Caco-2 (cell line): ENCODE measurements at regions not wholly inside any gene's neighbourhood (a gene's known extent, or its start where the extent isn't known, plus 50 kb on each side); places are given as distances from the start of the nearest gene placed in this dataset.

Source experiments
- BruUV-seq: library from RNA; stranded (reverse); fragments of 400-500 nt; replicated peaks from 2 replicates; lab custom pipeline; 2021; lab: Mats Ljungman, UMichigan
- CTCF ChIA-PET: fragments of 300-600 bp; sonication (Branson Sonifier 250); formaldehyde crosslinking; loops from one replicate; lab custom pipeline; 2022; ENCODE audit warnings: antibody characterized with exemption; lab: Charles Lee
- POLR2A ChIA-PET: fragments of 300-600 bp; sonication (Branson Sonifier 250); formaldehyde crosslinking; loops from one replicate; lab custom pipeline; 2022; ENCODE audit warnings: antibody characterized with exemption; lab: Charles Lee
- DNase-seq, 2 experiments: peaks; one replicate each; pipeline versions ENCODE4 v3.0.0 to v3.0.0-alpha.2; 2020 to 2022
- H3K27me3 ChIP-seq: replicated peaks from 2 replicates; pipeline ENCODE4 v1.6.0; 2011; ENCODE audit warnings: low read length; ENCODE audit not compliant: control insufficient read depth, insufficient read depth
- H3K36me3 ChIP-seq: 2 replicates; pipeline ENCODE4 v1.5.1; 2011; ENCODE audit warnings: low read length; ENCODE audit not compliant: control insufficient read depth, insufficient read depth
- H3K4me1 ChIP-seq: fragments of 250-450 bp; sonication (Bioruptor Pico); 2 replicates; pipeline ENCODE4 v1.5.1; 2020; ENCODE audit warnings: mild to moderate bottlenecking
- H3K4me3 ChIP-seq: 2 replicates; pipeline ENCODE4 v1.5.1; 2011; ENCODE audit warnings: low read depth, mild to moderate bottlenecking, control low read depth, low read length
- H3K9me3 ChIP-seq: fragments of 250-450 bp; sonication (Bioruptor Pico); 2 replicates; pipeline ENCODE4 v1.5.1; 2020; ENCODE audit warnings: mild to moderate bottlenecking, moderate library complexity
- H3K27ac Mint-ChIP-seq: one replicate; pipeline ENCODE4 v1.8.0; 2022; ENCODE audit warnings: mixed read lengths; ENCODE audit not compliant: unreplicated experiment
- H3K27me3 Mint-ChIP-seq: one replicate; pipeline ENCODE4 v1.8.0; 2022; ENCODE audit warnings: mixed read lengths; ENCODE audit not compliant: insufficient read depth, unreplicated experiment
- H3K36me3 Mint-ChIP-seq: one replicate; pipeline ENCODE4 v1.8.0; 2022; ENCODE audit warnings: mild to moderate bottlenecking, mixed read lengths; ENCODE audit not compliant: insufficient read depth, unreplicated experiment
- H3K4me1 Mint-ChIP-seq: one replicate; pipeline ENCODE4 v1.8.0; 2022; ENCODE audit warnings: low read depth, mixed read lengths; ENCODE audit not compliant: unreplicated experiment
- H3K4me3 Mint-ChIP-seq: one replicate; pipeline ENCODE4 v1.8.0; 2022; ENCODE audit warnings: mild to moderate bottlenecking, moderate library complexity, mixed read lengths; ENCODE audit not compliant: unreplicated experiment
- H3K9me3 Mint-ChIP-seq: one replicate; pipeline ENCODE4 v1.8.0; 2022; ENCODE audit warnings: mixed read lengths; ENCODE audit not compliant: unreplicated experiment
- CTCF ChIP-seq, 2 experiments: fragments of 200-600 bp in 1 of 2; IDR thresholded peaks; 1 replicate in 1 of 2; 2 replicates in 1 of 2; pipeline versions ENCODE4 v1.5.1 to v1.8.0; 2011 to 2022; ENCODE audit warnings: antibody characterized with exemption in 1 of 2, control low read depth in 1 of 2, inconsistent platforms in 1 of 2, low read depth in 1 of 2, low read length in 1 of 2, mild to moderate bottlenecking in 1 of 2, moderate library complexity in 1 of 2; ENCODE audit not compliant: insufficient read depth in 1 of 2, severe bottlenecking in 1 of 2, unreplicated experiment in 1 of 2
- intact Hi-C: fragments of 100-400 bp; cut with micrococcal nuclease; formaldehyde crosslinking; loops from one replicate; pipeline ENCODE4 v1.10.0; 2022; ENCODE audit not compliant: unreplicated experiment

DNA sequence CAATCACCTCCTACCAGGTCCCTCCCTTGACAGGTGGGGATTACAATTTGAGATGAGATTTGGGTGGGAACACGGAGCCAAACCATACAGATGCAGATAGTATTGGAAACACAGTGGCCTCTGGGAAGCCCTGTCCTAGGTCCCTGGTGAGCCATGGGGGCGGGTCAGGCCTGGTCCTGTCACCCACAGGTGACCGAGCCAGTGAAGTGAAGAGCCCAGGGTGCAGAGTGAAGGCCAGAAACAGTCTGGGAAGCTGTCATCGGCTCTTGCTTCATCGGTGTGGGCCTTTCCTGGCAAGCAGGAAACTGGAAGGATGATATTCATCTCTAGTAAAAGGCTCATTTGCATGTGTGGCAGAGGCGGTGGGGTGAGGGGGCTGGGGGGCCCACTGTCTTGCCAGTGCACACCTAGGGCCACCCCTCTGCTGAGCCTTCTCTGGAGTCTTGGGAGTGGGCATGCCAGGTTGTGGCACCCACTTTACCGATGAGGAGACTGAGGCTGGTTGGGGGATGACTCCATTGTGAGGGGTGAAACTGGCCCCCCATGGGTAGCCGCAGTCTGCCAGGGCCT lies 290.6 kb downstream of the NDUFA10 start:
- Mint-ChIP-seq H3K4me3 (no peak overlapping the region), H3K27ac (no peak overlapping the region), H3K27me3 (peaks cover 6% of the 10 kb centered on the region), H3K4me1 (no peaks in the 10 kb centered on the region), H3K9me3 (no peaks in the 10 kb centered on the region), H3K36me3 (no peaks in the 10 kb centered on the region)
- no peak for DNase-seq
- BruUV-seq: no TSS peak
- CTCF ChIA-PET: no interaction called here
- POLR2A ChIA-PET: no interaction called here
- H3K4me3 ChIP-seq: no peak overlapping the region
- H3K4me1 ChIP-seq: no peaks in the 10 kb centered on the region
- no peaks in the 10 kb centered on the region for H3K27me3 ChIP-seq
- H3K36me3 ChIP-seq: no peaks in the 10 kb centered on the region
- H3K9me3 ChIP-seq: no peaks in the 10 kb centered on the region
- intact Hi-C loops: no loop called here
- TF ChIP-seq CTCF (IDR thresholded peaks at IDR 0.05; ENCODE audit: insufficient read depth in 1 of 2, low read depth in 1 of 2, low read length in 1 of 2, severe bottlenecking in 1 of 2, unreplicated experiment in 1 of 2): no peak

- no peak overlapping the region for H3K4me3 ChIP-seq
- DNase-seq: no peak
- Mint-ChIP-seq H3K4me1 (no peaks in the 10 kb centered on the region), H3K9me3 (no peaks in the 10 kb centered on the region), H3K27me3 (peaks cover 6% of the 10 kb centered on the region), H3K36me3 (no peaks in the 10 kb centered on the region), H3K4me3 (no peak overlapping the region), H3K27ac (no peak overlapping the region)
- H3K27me3 ChIP-seq: no peaks in the 10 kb centered on the region
- POLR2A ChIA-PET: no interaction called here
- no peaks in the 10 kb centered on the region for H3K4me1 ChIP-seq
- no peak for TF ChIP-seq CTCF (IDR thresholded peaks at IDR 0.05; ENCODE audit: insufficient read depth in 1 of 2, low read depth in 1 of 2, low read length in 1 of 2, severe bottlenecking in 1 of 2, unreplicated experiment in 1 of 2)
- H3K36me3 ChIP-seq: no peaks in the 10 kb centered on the region
- no peaks in the 10 kb centered on the region for H3K9me3 ChIP-seq
- BruUV-seq: no TSS peak
- intact Hi-C loops: no loop called here
- CTCF ChIA-PET: no interaction called here
These were observed 292.5 kb downstream of the NDUFA10 start for GRCh38 chr2:239732666-239733010.

- Mint-ChIP-seq H3K27me3 (peaks cover 6% of the 10 kb centered on the region), H3K27ac (no peak overlapping the region), H3K4me1 (no peaks in the 10 kb centered on the region), H3K36me3 (no peaks in the 10 kb centered on the region), H3K4me3 (no peak overlapping the region), H3K9me3 (no peaks in the 10 kb centered on the region)
- Histone ChIP-seq H3K4me3 (no peak overlapping the region), H3K36me3 (no peaks in the 10 kb centered on the region), H3K4me1 (no peaks in the 10 kb centered on the region), H3K9me3 (no peaks in the 10 kb centered on the region), H3K27me3 (no peaks in the 10 kb centered on the region)
- POLR2A ChIA-PET: no interaction called here
- no TSS peak for BruUV-seq
- no peak for DNase-seq
- intact Hi-C loops: no loop called here
- no peak for TF ChIP-seq CTCF (IDR thresholded peaks at IDR 0.05; ENCODE audit: insufficient read depth in 1 of 2, low read depth in 1 of 2, low read length in 1 of 2, severe bottlenecking in 1 of 2, unreplicated experiment in 1 of 2)
- CTCF ChIA-PET: no interaction called here
These were observed 293.0 kb downstream of the NDUFA10 start for GRCh38 chr2:239731998-239732665.
